ENCODE measurements at regions not wholly inside any gene's neighbourhood (a gene's known extent, or its start where the extent isn't known, plus 50 kb on each side); places are given as distances from the start of the nearest gene placed in this dataset.

DNA sequence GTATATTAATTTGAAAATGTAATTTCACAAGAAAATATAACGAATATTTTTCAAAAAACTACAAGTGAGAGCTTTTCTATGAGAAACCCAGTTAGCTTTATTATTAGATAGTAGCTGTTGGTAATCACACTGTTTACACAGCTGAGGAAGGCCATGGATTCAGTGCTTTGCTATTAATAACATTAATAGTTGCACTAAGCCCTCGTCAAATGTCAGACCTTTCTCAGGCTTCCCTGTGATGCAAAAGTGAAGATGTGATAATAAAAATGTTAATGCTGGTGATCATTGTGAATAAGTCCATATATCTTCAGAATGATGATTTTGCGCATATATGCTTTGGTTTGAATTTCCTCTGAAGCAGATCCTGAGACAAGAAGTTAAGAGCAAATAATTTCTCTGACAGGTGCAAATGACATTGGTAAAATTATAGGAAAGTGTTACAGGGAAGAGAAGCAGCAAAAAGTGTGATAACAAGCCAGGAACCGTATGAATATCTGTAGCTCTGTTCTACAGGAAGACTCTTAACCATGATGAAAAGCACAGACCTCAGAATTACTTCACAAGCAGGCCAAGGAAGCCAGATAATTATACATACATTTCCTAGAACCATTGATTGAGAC lies 56.5 kb upstream of the CNTN6 start:
- intact Hi-C loops (cut with DNase I, micrococcal nuclease) = no loop called here
- no peak overlapping the region for H3K27ac Mint-ChIP-seq
- no peak overlapping the region for H3K4me3 Mint-ChIP-seq
- ATAC-seq (no peak), DNase-seq (no peak)
- no peaks in the 10 kb centered on the region for H3K36me3 Mint-ChIP-seq (ENCODE audit: low read depth)
- CTCF ChIA-PET = no interaction called here
- peaks cover 14% of the 10 kb centered on the region for H3K9me3 Mint-ChIP-seq (ENCODE audit: low read depth)
- no peaks in the 10 kb centered on the region for H3K27me3 Mint-ChIP-seq
- no peaks in the 10 kb centered on the region for H3K4me1 Mint-ChIP-seq
- POLR2A ChIA-PET = no interaction called here

DNA sequence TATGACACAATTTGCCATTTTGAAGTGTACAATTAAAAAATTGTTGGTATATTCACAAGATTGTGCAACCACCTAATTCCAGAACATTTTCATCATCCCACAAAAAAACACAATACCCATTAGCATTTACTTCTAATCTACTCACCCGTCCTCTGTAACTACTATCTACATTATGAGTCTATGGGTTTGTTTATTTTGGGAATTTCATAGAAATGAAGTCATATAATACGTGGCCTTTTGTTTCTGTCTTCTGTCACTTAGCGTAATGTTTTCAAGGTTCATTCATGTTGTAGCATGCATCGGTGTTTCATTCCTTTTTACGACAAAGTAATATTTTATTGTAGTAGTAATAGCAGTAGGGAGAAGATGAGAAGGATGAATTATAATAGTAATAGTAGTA lies 55.2 kb upstream of the CNTN6 start:
- CTCF ChIA-PET = no interaction called here

More for the DNA sequence above, 55.2 kb upstream of the CNTN6 start:
- intact Hi-C loops (cut with DNase I, micrococcal nuclease) = no loop called here
- POLR2A ChIA-PET = no interaction called here
- H3K27me3 Mint-ChIP-seq = no peaks in the 10 kb centered on the region
- H3K4me3 Mint-ChIP-seq = no peak overlapping the region
- ATAC-seq (no peak), DNase-seq (no peak)
- H3K27ac Mint-ChIP-seq = no peak overlapping the region
- H3K36me3 Mint-ChIP-seq (ENCODE audit: low read depth) = no peaks in the 10 kb centered on the region
- no peaks in the 10 kb centered on the region for H3K4me1 Mint-ChIP-seq
- H3K9me3 Mint-ChIP-seq (ENCODE audit: low read depth) = peaks cover 14% of the 10 kb centered on the region

Measured in activated CD4-positive, alpha-beta T cell treated with anti-CD3 and anti-CD28 coated beads for 36 hours (primary cell).